Left lung (tissue), 4 donors: ENCODE measurements at regions not wholly inside any gene's neighbourhood (a gene's known extent, or its start where the extent isn't known, plus 50 kb on each side); places are given as distances from the start of the nearest gene placed in this dataset.

ENCODE experiments used
- ATAC-seq: fragments of 200-7000 bp; cut with Tn5 transposase; one replicate; pipeline ENCODE4 v1.9.1; 2020; ENCODE audit warnings: moderate library complexity
- DNase-seq, 4 donors: peaks; one replicate each; pipeline ENCODE4 v3.0.0-alpha.2; 2013 to 2020
- H3K27ac ChIP-seq, 2 donors: fragments of 200-600 bp; sonication (generic) in 1 of 2; one replicate each; pipeline versions ENCODE4 v1.5.0 to v1.8.0; 2020 to 2021
- H3K27me3 ChIP-seq, 2 donors: fragments of 200-600 bp; sonication (generic) in 1 of 2; one replicate each; pipeline versions ENCODE4 v1.5.0 to v1.8.0; 2020 to 2021
- H3K36me3 ChIP-seq, 2 donors: fragments of 200-600 bp; sonication (generic) in 1 of 2; one replicate each; pipeline versions ENCODE4 v1.5.0 to v1.8.0; 2020 to 2021
- H3K4me1 ChIP-seq, 2 donors: fragments of 200-600 bp; one replicate each; pipeline ENCODE4 v1.8.0; 2021
- H3K4me3 ChIP-seq, 2 donors: fragments of 200-600 bp; sonication (generic) in 1 of 2; one replicate each; pipeline versions ENCODE4 v1.5.0 to v1.8.0; 2020 to 2021; ENCODE audit warnings: mild to moderate bottlenecking in 1 of 2
- H3K9me3 ChIP-seq, 2 donors: fragments of 200-600 bp; sonication (generic) in 1 of 2; one replicate each; pipeline versions ENCODE4 v1.5.0 to v1.8.0; 2020 to 2021
- CTCF ChIP-seq, 2 donors: fragments of 200-600 bp; sonication (generic) in 1 of 2; IDR thresholded peaks; one replicate each; pipeline versions ENCODE4 v1.5.0 to v1.8.0; 2021; ENCODE audit warnings: antibody characterized with exemption in 2 of 2
- intact Hi-C, 2 donors: fragments of 100-400 bp; cut with DNase I; formaldehyde crosslinking; loops; one replicate each; pipeline versions ENCODE4 v1.11.2 to v1.14.2; 2022
- donor health status: DM: no; HTN: yes; CAD: no.
- donor health status: DM: no; HTN: no; CAD: no.

DNA sequence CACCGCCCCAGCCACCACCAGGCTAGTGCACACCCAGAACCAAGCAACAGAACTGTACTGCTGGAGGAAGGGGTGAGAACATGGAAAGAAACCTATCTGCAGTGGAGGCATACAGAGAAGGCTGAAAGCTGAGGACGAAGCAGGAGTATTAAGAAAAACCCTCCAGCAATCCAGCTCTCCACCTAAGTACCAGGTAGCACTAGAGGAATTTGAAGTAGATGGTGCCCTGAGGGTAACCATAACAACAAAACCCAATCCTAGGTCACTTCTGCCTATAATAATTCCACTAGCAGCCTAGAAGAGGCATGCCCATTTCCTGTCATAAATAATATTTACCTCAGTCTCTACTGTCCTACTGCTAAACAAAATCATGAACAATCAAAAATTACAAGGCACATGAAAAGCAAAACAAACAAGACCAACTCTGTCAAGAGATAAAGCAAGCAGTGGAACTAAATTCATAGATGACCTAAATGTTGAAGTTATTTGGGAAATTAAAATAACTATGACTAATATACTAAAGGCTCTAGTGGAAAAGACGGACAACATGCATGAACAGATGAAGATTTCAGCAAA lies 51.1 kb downstream of the HYCC1 start:
- ATAC-seq (peak; percentile 87), DNase-seq (no peak)
- Histone ChIP-seq H3K27ac (no peak overlapping the region), H3K27me3 (no peaks in the 10 kb centered on the region), H3K4me3 (no peak overlapping the region), H3K4me1 (no peaks in the 10 kb centered on the region), H3K9me3 (no peaks in the 10 kb centered on the region), H3K36me3 (peaks cover 0 to 23% of the 10 kb centered on the region in 2 donors)
- intact Hi-C loops, result no loop called here
- TF ChIP-seq CTCF (IDR thresholded peaks at IDR 0.05), result no peak

DNA sequence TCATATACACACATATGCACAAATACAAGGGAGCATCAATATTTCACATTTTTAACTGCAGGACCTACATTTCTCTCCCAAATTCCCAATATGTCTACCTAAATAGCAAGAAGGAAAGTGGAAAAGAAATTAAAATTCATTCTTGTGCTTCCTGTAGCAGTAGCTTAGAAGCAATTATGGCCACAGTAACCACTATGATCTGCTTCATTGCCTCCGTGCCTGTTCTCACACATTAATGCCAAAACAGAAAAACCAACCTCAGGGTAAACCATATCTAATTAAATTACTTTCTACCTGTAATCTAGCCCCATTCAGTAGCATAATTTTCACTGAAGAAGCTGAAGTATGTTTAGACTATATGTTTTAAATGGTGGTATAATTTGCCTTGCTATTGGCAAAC lies 55.2 kb downstream of the HYCC1 start:
- H3K27me3 ChIP-seq, result no peaks in the 10 kb centered on the region
- ATAC-seq (no peak), DNase-seq (no peak)
- intact Hi-C loops, result no loop called here
- H3K4me1 ChIP-seq, result no peaks in the 10 kb centered on the region
- peaks cover 0 to 27% of the 10 kb centered on the region in 2 donors for H3K36me3 ChIP-seq
- no peak for TF ChIP-seq CTCF (IDR thresholded peaks at IDR 0.05)
- no peak overlapping the region for H3K4me3 ChIP-seq
- H3K27ac ChIP-seq, result no peak overlapping the region
- H3K9me3 ChIP-seq, result no peaks in the 10 kb centered on the region

- DNase-seq (no peak), ATAC-seq (no peak)
- Histone ChIP-seq H3K4me3 (no peak overlapping the region), H3K36me3 (peaks cover 0 to 11% of the 10 kb centered on the region in 2 donors), H3K9me3 (no peaks in the 10 kb centered on the region), H3K27ac (no peak overlapping the region), H3K4me1 (no peaks in the 10 kb centered on the region), H3K27me3 (no peaks in the 10 kb centered on the region)
- no peak for TF ChIP-seq CTCF (IDR thresholded peaks at IDR 0.05)
- intact Hi-C loops, result no loop called here
Observed at GRCh38 chr7:22954251-22954650, 59.7 kb downstream of the HYCC1 start.

GRCh38 chr7:22952306-22953015 lies 61.5 kb downstream of the HYCC1 start:
- DNase-seq (no peak), ATAC-seq (no peak)
- Histone ChIP-seq H3K4me1 (no peaks in the 10 kb centered on the region), H3K27ac (no peak overlapping the region), H3K9me3 (no peaks in the 10 kb centered on the region), H3K4me3 (no peak overlapping the region), H3K36me3 (peaks cover 0 to 4% of the 10 kb centered on the region in 2 donors), H3K27me3 (no peaks in the 10 kb centered on the region)
- intact Hi-C loops, result no loop called here
- no peak for TF ChIP-seq CTCF (IDR thresholded peaks at IDR 0.05)

DNA sequence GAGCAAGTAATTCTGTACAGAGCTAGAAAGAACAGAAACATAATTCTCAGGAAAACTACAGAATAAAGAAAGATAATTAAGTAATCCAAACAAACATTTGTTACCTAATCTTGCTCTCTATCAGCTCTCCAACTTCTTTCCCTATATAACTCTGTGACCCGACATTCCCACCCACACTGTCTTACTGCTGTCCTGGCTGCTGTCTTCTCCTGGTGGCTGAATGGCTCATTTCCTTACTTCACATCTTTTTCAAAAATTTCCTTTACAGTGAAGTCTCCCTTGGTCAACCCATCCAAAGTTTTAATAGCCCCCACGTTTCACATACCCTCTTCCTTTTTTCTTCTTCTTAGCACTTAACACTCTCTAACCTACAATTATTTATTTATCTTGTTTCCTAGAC lies 64.0 kb downstream of the HYCC1 start:
- H3K4me3 ChIP-seq, result no peak overlapping the region
- H3K9me3 ChIP-seq, result no peaks in the 10 kb centered on the region
- H3K4me1 ChIP-seq, result no peaks in the 10 kb centered on the region
- intact Hi-C loops, result no loop called here
- peaks cover 0 to 7% of the 10 kb centered on the region in 2 donors for H3K36me3 ChIP-seq
- DNase-seq (no peak), ATAC-seq (no peak)
- H3K27me3 ChIP-seq, result no peaks in the 10 kb centered on the region
- TF ChIP-seq CTCF (IDR thresholded peaks at IDR 0.05), result no peak
- H3K27ac ChIP-seq, result no peak overlapping the region
